Skin epidermis (tissue), 12 donors: ENCODE measurements at regions not wholly inside any gene's neighbourhood (a gene's known extent, or its start where the extent isn't known, plus 50 kb on each side); places are given as distances from the start of the nearest gene placed in this dataset.

Experiments used
- H3K27ac ChIP-seq, 21 experiments: fragments of 200-600 bp; sonication (generic) in 11 of 21; one replicate each; pipeline ENCODE4 v1.5.0; 2020; ENCODE audit warnings: mild to moderate bottlenecking in 3 of 21, inconsistent platforms in 2 of 21, moderate library complexity in 2 of 21
- H3K4me3 ChIP-seq, 7 experiments: fragments of 200-600 bp; sonication (generic) in 2 of 7; one replicate each; pipeline ENCODE4 v1.5.0; 2020; ENCODE audit warnings: inconsistent platforms in 2 of 7, mild to moderate bottlenecking in 2 of 7, moderate library complexity in 1 of 7

GRCh38 chr13:70941454-70941853, 833.2 kb upstream of the KLHL1 start:
- no peak overlapping the region for H3K4me3 ChIP-seq
- no peak overlapping the region for H3K27ac ChIP-seq

GRCh38 chr13:70938462-70938861, 830.2 kb upstream of the KLHL1 start:
- H3K27ac ChIP-seq = no peak overlapping the region
- no peak overlapping the region for H3K4me3 ChIP-seq

- H3K27ac ChIP-seq = no peak overlapping the region
- no peak overlapping the region for H3K4me3 ChIP-seq
Measured at GRCh38 chr13:70932511-70932910, 824.3 kb upstream of the KLHL1 start.

- H3K4me3 ChIP-seq = no peak overlapping the region
- no peak overlapping the region for H3K27ac ChIP-seq
Measured at GRCh38 chr13:70923863-70924752, 815.9 kb upstream of the KLHL1 start.

GRCh38 chr13:70911286-70911685, 803.0 kb upstream of the KLHL1 start:
- H3K4me3 ChIP-seq = no peak overlapping the region
- H3K27ac ChIP-seq = no peak overlapping the region

- no peak overlapping the region for H3K4me3 ChIP-seq
- H3K27ac ChIP-seq = no peak overlapping the region
Measured at GRCh38 chr13:70908795-70909194, 800.5 kb upstream of the KLHL1 start.

GRCh38 chr13:70905035-70905434, 796.8 kb upstream of the KLHL1 start:
- Histone ChIP-seq H3K27ac (no peak overlapping the region), H3K4me3 (no peak overlapping the region)

- Histone ChIP-seq H3K27ac (no peak overlapping the region), H3K4me3 (no peak overlapping the region)
Measured at GRCh38 chr13:70896136-70896535, 787.9 kb upstream of the KLHL1 start.

- no peak overlapping the region for H3K4me3 ChIP-seq
- no peak overlapping the region for H3K27ac ChIP-seq
Measured at GRCh38 chr13:70895599-70895998, 787.3 kb upstream of the KLHL1 start.

- Histone ChIP-seq H3K4me3 (no peak overlapping the region), H3K27ac (no peak overlapping the region)
Measured at GRCh38 chr13:70894258-70894657, 786.0 kb upstream of the KLHL1 start.

- Histone ChIP-seq H3K4me3 (no peak overlapping the region), H3K27ac (no peak overlapping the region)
Measured at GRCh38 chr13:70893832-70894231, 785.6 kb upstream of the KLHL1 start.

- Histone ChIP-seq H3K4me3 (no peak overlapping the region), H3K27ac (no peak overlapping the region)
Measured at GRCh38 chr13:70890289-70890688, 782.0 kb upstream of the KLHL1 start.

- H3K27ac ChIP-seq = no peak overlapping the region
- no peak overlapping the region for H3K4me3 ChIP-seq
Measured at GRCh38 chr13:70889163-70889562, 780.9 kb upstream of the KLHL1 start.

GRCh38 chr13:70884196-70884595, 775.9 kb upstream of the KLHL1 start:
- no peak overlapping the region for H3K27ac ChIP-seq
- H3K4me3 ChIP-seq = no peak overlapping the region

- Histone ChIP-seq H3K27ac (no peak overlapping the region), H3K4me3 (no peak overlapping the region)
Measured at GRCh38 chr13:70874636-70875035, 766.4 kb upstream of the KLHL1 start.

GRCh38 chr13:70864731-70865130, 756.5 kb upstream of the KLHL1 start:
- Histone ChIP-seq H3K4me3 (no peak overlapping the region), H3K27ac (no peak overlapping the region)

- no peak overlapping the region for H3K27ac ChIP-seq
- no peak overlapping the region for H3K4me3 ChIP-seq
Measured at GRCh38 chr13:70856711-70857110, 748.5 kb upstream of the KLHL1 start.

GRCh38 chr13:70856025-70856424, 747.8 kb upstream of the KLHL1 start:
- Histone ChIP-seq H3K4me3 (no peak overlapping the region), H3K27ac (no peak overlapping the region)

GRCh38 chr13:70849222-70849621, 741.0 kb upstream of the KLHL1 start:
- no peak overlapping the region for H3K27ac ChIP-seq
- no peak overlapping the region for H3K4me3 ChIP-seq

GRCh38 chr13:70844391-70845108, 736.3 kb upstream of the KLHL1 start:
- Histone ChIP-seq H3K4me3 (no peak overlapping the region), H3K27ac (no peak overlapping the region)

GRCh38 chr13:70842062-70842644, 733.9 kb upstream of the KLHL1 start:
- H3K4me3 ChIP-seq = no peak overlapping the region

More at GRCh38 chr13:70842062-70842644, 733.9 kb upstream of the KLHL1 start:
- H3K27ac ChIP-seq = no peak overlapping the region
